Vagina (tissue), 2 donors: ENCODE measurements at regions not wholly inside any gene's neighbourhood (a gene's known extent, or its start where the extent isn't known, plus 50 kb on each side); places are given as distances from the start of the nearest gene placed in this dataset.

Experiments
- DNase-seq, 2 donors: peaks; one replicate each; pipeline ENCODE4 v3.0.0-alpha.2; 2017; ENCODE audit errors: extremely low spot score in 2 of 2
- H3K27ac ChIP-seq: fragments of 200-600 bp; sonication (generic); one replicate; pipeline ENCODE4 v1.5.1; 2019
- H3K27me3 ChIP-seq: fragments of 200-600 bp; sonication (generic); one replicate; pipeline ENCODE4 v1.5.1; 2019
- H3K36me3 ChIP-seq, 2 donors: fragments of 200-600 bp; sonication (generic); one replicate each; pipeline ENCODE4 v1.5.1; 2017 to 2019
- H3K4me1 ChIP-seq: fragments of 200-600 bp; sonication (generic); one replicate; pipeline ENCODE4 v1.5.1; 2019
- H3K4me3 ChIP-seq, 2 donors: fragments of 200-600 bp; sonication (generic); 1 replicate in 1 of 2; 2 replicates in 1 of 2; pipeline ENCODE4 v1.5.1; 2016 to 2019
- H3K9me3 ChIP-seq: fragments of 200-600 bp; sonication (generic); one replicate; pipeline ENCODE4 v1.5.1; 2019
- CTCF ChIP-seq, 3 experiments: fragments of 450-650 bp in 2 of 3; fragments of 200-600 bp in 1 of 3; sonication (generic) in 1 of 3; IDR thresholded peaks; one replicate each; pipeline ENCODE4 v1.5.1; 2017 to 2019; ENCODE audit warnings: antibody characterized with exemption in 3 of 3, mild to moderate bottlenecking in 2 of 3, moderate library complexity in 2 of 3
- POLR2A ChIP-seq, 2 donors: fragments of 450-650 bp; IDR thresholded peaks; one replicate each; pipeline ENCODE4 v1.6.1; 2017; ENCODE audit warnings: antibody characterized with exemption in 2 of 2, mild to moderate bottlenecking in 2 of 2, moderate library complexity in 2 of 2
- POLR2AphosphoS5 ChIP-seq, 2 donors: sonication (generic); formaldehyde crosslinking; IDR thresholded peaks; one replicate each; pipeline ENCODE4 v1.9.0; 2017; ENCODE audit warnings: antibody characterized with exemption in 2 of 2, mild to moderate bottlenecking in 2 of 2, low read depth in 1 of 2; ENCODE audit not compliant: insufficient read depth in 1 of 2
- intact Hi-C: fragments of 100-400 bp; cut with DNase I; formaldehyde crosslinking; loops from one replicate; pipeline ENCODE4 v1.15.1; 2023

DNA sequence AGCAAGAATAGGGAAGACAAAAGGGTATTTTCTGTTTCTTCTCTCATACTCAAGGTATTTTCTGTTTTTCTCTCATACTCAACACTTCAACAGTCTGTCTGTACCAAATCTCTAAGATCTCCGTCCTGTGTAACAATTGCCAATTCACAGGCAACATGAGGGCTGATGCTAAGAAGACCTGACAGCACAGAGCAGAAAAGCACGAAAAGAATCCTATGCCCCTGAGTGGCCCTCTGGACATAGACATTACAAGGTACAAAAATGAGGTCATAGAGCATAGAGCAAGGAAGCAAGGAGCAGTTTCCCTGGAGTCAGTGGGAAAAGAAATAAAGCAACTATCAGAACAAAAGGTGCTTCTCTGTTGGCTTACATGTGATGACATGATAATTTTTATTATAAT lies 1612.6 kb upstream of the CELF4 start:
- Histone ChIP-seq H3K27ac (no peak overlapping the region), H3K4me1 (no peaks in the 10 kb centered on the region), H3K4me3 (no peak overlapping the region), H3K27me3 (no peaks in the 10 kb centered on the region), H3K9me3 (no peaks in the 10 kb centered on the region), H3K36me3 (no peaks in the 10 kb centered on the region)
- intact Hi-C loops = no loop called here
- DNase-seq = no peak
- TF ChIP-seq CTCF (IDR thresholded peaks at IDR 0.05) (no peak), POLR2A (IDR thresholded peaks at IDR 0.05) (no peak), POLR2AphosphoS5 (IDR thresholded peaks at IDR 0.05; ENCODE audit: insufficient read depth in 1 of 2, low read depth in 1 of 2) (no peak)

DNA sequence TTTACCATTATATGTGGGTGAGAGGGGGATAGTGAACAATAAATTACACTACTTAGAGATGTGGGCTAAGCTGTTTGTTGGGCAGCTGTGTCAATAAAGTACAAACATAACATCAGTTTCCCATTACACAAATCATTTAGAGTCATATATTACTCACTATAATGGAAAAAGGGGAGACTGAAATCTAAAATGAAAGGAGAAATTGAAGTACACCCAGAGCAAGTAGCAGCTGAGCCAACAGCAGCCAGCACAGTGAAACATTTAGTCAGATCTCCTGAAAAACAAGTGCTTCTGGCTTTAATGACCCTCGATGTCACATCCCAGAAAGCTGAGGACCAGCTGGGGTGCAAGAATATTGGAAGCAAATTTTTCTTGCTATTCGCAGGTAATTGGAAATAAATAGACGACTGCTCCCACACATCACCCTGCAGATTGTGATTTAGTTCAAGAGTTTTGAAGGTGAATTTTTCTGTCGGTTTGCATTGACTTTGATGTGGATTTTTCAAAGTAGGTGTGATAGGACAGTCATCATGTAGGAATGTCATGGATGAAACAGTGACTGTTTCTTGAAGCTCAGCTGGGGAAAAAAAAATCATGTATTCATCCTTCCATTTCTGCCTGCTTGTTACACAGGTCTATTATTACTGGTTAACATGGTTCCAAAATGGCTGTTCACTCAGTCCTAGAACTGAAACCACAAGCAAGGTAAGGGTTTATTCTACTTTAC lies 1607.3 kb upstream of the CELF4 start:
- no peak overlapping the region for H3K4me3 ChIP-seq
- no peak for TF ChIP-seq CTCF (IDR thresholded peaks at IDR 0.05)
- no peak for TF ChIP-seq POLR2AphosphoS5 (IDR thresholded peaks at IDR 0.05; ENCODE audit: insufficient read depth in 1 of 2, low read depth in 1 of 2)
- no peak for TF ChIP-seq POLR2A (IDR thresholded peaks at IDR 0.05)
- H3K9me3 ChIP-seq = no peaks in the 10 kb centered on the region
- no peaks in the 10 kb centered on the region for H3K27me3 ChIP-seq
- intact Hi-C loops = no loop called here
- H3K4me1 ChIP-seq = no peaks in the 10 kb centered on the region
- DNase-seq = no peak
- no peaks in the 10 kb centered on the region for H3K36me3 ChIP-seq
- no peak overlapping the region for H3K27ac ChIP-seq

DNA sequence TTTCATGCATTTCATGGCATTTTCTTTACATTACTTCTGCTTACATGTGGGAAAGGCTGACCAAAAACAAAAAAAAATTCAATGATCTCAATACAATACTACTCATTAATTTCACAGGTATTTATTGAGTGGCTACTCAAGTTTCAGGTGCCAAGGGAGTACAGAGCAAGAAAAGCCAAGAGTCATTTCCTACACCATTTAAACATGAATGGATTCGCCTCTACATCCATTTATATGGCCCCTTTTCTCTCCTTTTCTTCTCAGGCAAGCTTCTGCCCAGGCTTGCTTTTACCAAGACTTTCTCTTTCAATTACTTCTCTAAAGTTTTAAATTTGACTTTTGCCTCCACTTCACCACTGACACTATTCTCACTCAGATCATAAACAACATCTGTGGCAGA lies 1603.1 kb upstream of the CELF4 start:
- no peaks in the 10 kb centered on the region for H3K9me3 ChIP-seq
- H3K4me3 ChIP-seq = no peak overlapping the region
- TF ChIP-seq CTCF (IDR thresholded peaks at IDR 0.05) (no peak), POLR2AphosphoS5 (IDR thresholded peaks at IDR 0.05; ENCODE audit: insufficient read depth in 1 of 2, low read depth in 1 of 2) (no peak), POLR2A (IDR thresholded peaks at IDR 0.05) (no peak)
- intact Hi-C loops = no loop called here
- no peaks in the 10 kb centered on the region for H3K4me1 ChIP-seq
- H3K27ac ChIP-seq = no peak overlapping the region
- no peaks in the 10 kb centered on the region for H3K27me3 ChIP-seq
- no peak for DNase-seq
- H3K36me3 ChIP-seq = no peaks in the 10 kb centered on the region

DNA sequence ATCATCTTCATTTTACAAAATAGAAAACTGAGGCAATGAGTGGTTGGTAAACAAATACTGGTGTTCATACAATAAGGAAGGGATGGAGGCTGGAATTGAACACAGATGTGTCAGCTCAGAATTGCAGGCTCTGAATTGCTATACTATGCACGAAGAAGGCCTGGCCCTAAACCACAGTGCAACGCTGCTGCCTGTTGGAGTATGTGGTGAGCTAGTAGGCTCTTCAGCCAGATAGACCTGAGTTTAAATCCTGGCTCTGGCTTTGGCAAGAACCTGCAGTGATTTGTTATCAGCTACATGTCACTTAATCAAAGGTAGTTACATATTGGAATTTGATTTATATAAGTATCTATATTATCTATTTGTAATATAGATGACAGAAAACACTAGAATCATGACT lies 1602.4 kb upstream of the CELF4 start:
- no peak for DNase-seq
- intact Hi-C loops = no loop called here
- no peak overlapping the region for H3K27ac ChIP-seq
- no peaks in the 10 kb centered on the region for H3K4me1 ChIP-seq
- no peaks in the 10 kb centered on the region for H3K9me3 ChIP-seq
- H3K4me3 ChIP-seq = no peak overlapping the region
- TF ChIP-seq POLR2AphosphoS5 (IDR thresholded peaks at IDR 0.05; ENCODE audit: insufficient read depth in 1 of 2, low read depth in 1 of 2) (no peak), POLR2A (IDR thresholded peaks at IDR 0.05) (no peak), CTCF (IDR thresholded peaks at IDR 0.05) (no peak)
- no peaks in the 10 kb centered on the region for H3K36me3 ChIP-seq
- no peaks in the 10 kb centered on the region for H3K27me3 ChIP-seq

- TF ChIP-seq CTCF (IDR thresholded peaks at IDR 0.05) (no peak), POLR2AphosphoS5 (IDR thresholded peaks at IDR 0.05; ENCODE audit: insufficient read depth in 1 of 2, low read depth in 1 of 2) (no peak), POLR2A (IDR thresholded peaks at IDR 0.05) (no peak)
- Histone ChIP-seq H3K4me1 (no peaks in the 10 kb centered on the region), H3K27ac (no peak overlapping the region), H3K36me3 (no peaks in the 10 kb centered on the region), H3K4me3 (no peak overlapping the region), H3K9me3 (no peaks in the 10 kb centered on the region), H3K27me3 (no peaks in the 10 kb centered on the region)
- intact Hi-C loops = no loop called here
- DNase-seq = no peak
Measured at GRCh38 chr18:39166776-39167175, 1601.2 kb upstream of the CELF4 start.
